DOHH2 (cell line): ENCODE measurements at regions not wholly inside any gene's neighbourhood (a gene's known extent, or its start where the extent isn't known, plus 50 kb on each side); places are given as distances from the start of the nearest gene placed in this dataset.

Source experiments
- H3F3A ChIP-seq: fragments of 200-600 bp; sonication (generic), shearing (Covaris generic); 2 replicates; pipeline ENCODE4 v1.6.0; 2016; ENCODE audit warnings: antibody characterized with exemption, mild to moderate bottlenecking; ENCODE audit not compliant: control insufficient read depth, insufficient read depth
- H3K27ac ChIP-seq: fragments of 200-600 bp; sonication (generic); 2 replicates; pipeline ENCODE4 v1.5.1; 2014; ENCODE audit warnings: low read depth, mild to moderate bottlenecking, low read length, moderate library complexity
- H3K27me3 ChIP-seq: fragments of 200-600 bp; sonication (generic); 2 replicates; pipeline ENCODE4 v1.6.1; 2014; ENCODE audit warnings: mild to moderate bottlenecking, low read length, mixed read lengths; ENCODE audit not compliant: control insufficient read depth
- H3K36me3 ChIP-seq: fragments of 200-600 bp; sonication (generic); 2 replicates; pipeline ENCODE4 v1.6.1; 2014; ENCODE audit warnings: mild to moderate bottlenecking, low read length, moderate library complexity, mixed read lengths; ENCODE audit not compliant: control insufficient read depth
- H3K4me1 ChIP-seq: fragments of 200-600 bp; sonication (generic); 2 replicates; pipeline ENCODE4 v1.6.1; 2014; ENCODE audit warnings: mild to moderate bottlenecking, low read length, mixed read lengths; ENCODE audit not compliant: control insufficient read depth
- H3K4me2 ChIP-seq: fragments of 200-600 bp; sonication (generic); 2 replicates; pipeline ENCODE4 v1.6.0; 2014; ENCODE audit warnings: mild to moderate bottlenecking, low read length, moderate library complexity
- H3K4me3 ChIP-seq: fragments of 200-600 bp; sonication (generic); 2 replicates; pipeline ENCODE4 v1.5.1; 2014; ENCODE audit warnings: mild to moderate bottlenecking, low read length, mixed read lengths
- H3K79me2 ChIP-seq: fragments of 200-600 bp; sonication (generic); 2 replicates; pipeline ENCODE4 v1.6.1; 2014; ENCODE audit warnings: mild to moderate bottlenecking, low read length, mixed read lengths; ENCODE audit not compliant: control insufficient read depth
- H3K9me2 ChIP-seq: fragments of 200-600 bp; sonication (generic); replicated peaks from 2 replicates; pipeline ENCODE4 v1.6.1; 2014; ENCODE audit warnings: mild to moderate bottlenecking, low read length, mixed read lengths; ENCODE audit not compliant: control insufficient read depth
- H3K9me3 ChIP-seq: fragments of 200-600 bp; sonication (generic); 2 replicates; pipeline ENCODE4 v1.6.1; 2014; ENCODE audit warnings: antibody characterized with exemption, low read length, mixed read lengths; ENCODE audit not compliant: control insufficient read depth, insufficient read depth
- H4K20me1 ChIP-seq: fragments of 200-600 bp; sonication (generic); 2 replicates; pipeline ENCODE4 v1.6.0; 2014; ENCODE audit warnings: low read depth, mild to moderate bottlenecking, antibody characterized with exemption, low read length, moderate library complexity; ENCODE audit not compliant: control insufficient read depth, insufficient read depth
- EZH2phosphoT487 ChIP-seq: fragments of 200-600 bp; sonication (generic); IDR thresholded peaks from 2 replicates; pipeline ENCODE4 v1.6.1; 2017; ENCODE audit warnings: borderline replicate concordance, mild to moderate bottlenecking, antibody characterized with exemption, low read length, moderate library complexity, mixed read lengths
- TF ChIP-seq, protein P1 (sequence below): fragments of 200-600 bp; sonication (generic); IDR thresholded peaks from one replicate; pipeline ENCODE4 v1.5.1; 2014; ENCODE audit warnings: antibody characterized with exemption, mild to moderate bottlenecking, low read depth, low read length; ENCODE audit not compliant: poor library complexity, severe bottlenecking

DNA sequence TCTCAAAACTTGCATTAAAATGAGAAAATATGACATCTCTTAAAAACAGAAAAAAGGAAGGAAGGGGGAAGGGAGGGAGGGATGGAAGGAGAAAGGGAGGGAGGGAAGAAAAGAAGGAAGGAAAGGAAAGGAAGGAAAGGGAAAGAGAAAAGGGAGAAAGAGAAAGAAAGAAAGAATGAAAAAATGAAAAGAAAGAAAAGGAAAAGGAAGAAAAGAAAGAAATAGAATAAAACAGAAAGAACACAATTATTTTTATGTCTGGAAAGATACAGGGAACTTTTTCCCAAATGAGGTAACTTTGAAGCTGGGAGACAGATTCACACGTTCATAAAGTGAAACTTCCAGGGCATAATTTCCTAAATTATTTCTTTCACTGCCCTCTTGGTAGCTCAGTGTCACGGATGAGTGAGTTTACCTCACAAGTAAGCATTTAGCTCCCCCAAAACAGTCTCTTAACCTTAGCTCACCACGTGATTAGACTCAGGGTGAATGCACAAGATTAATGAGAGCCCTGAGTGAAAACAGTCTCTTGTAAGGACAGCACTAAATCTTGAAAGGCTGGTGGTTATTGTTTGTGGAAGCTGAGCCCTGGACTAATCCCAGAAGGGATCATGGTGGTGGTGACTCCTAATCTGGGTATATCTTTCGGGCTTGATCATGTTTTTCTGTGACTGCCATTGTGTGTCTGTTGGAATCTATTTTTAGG is 74.1 kb upstream of the HDAC9 start:
- Histone ChIP-seq H3K27me3 (no peaks in the 10 kb centered on the region), H3K4me1 (peaks cover 10% of the 10 kb centered on the region), H3K9me3 (no peaks in the 10 kb centered on the region), H3K9me2 (no peaks in the 10 kb centered on the region), H3K27ac (no peak overlapping the region), H4K20me1 (no peaks in the 10 kb centered on the region), H3F3A (no peaks in the 10 kb centered on the region), H3K4me3 (no peak overlapping the region), H3K4me2 (no peak overlapping the region), H3K79me2 (no peaks in the 10 kb centered on the region), H3K36me3 (no peaks in the 10 kb centered on the region)
- TF ChIP-seq, protein P1, sequence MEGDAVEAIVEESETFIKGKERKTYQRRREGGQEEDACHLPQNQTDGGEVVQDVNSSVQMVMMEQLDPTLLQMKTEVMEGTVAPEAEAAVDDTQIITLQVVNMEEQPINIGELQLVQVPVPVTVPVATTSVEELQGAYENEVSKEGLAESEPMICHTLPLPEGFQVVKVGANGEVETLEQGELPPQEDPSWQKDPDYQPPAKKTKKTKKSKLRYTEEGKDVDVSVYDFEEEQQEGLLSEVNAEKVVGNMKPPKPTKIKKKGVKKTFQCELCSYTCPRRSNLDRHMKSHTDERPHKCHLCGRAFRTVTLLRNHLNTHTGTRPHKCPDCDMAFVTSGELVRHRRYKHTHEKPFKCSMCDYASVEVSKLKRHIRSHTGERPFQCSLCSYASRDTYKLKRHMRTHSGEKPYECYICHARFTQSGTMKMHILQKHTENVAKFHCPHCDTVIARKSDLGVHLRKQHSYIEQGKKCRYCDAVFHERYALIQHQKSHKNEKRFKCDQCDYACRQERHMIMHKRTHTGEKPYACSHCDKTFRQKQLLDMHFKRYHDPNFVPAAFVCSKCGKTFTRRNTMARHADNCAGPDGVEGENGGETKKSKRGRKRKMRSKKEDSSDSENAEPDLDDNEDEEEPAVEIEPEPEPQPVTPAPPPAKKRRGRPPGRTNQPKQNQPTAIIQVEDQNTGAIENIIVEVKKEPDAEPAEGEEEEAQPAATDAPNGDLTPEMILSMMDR = no peak
- no peak for TF ChIP-seq EZH2phosphoT487

DNA sequence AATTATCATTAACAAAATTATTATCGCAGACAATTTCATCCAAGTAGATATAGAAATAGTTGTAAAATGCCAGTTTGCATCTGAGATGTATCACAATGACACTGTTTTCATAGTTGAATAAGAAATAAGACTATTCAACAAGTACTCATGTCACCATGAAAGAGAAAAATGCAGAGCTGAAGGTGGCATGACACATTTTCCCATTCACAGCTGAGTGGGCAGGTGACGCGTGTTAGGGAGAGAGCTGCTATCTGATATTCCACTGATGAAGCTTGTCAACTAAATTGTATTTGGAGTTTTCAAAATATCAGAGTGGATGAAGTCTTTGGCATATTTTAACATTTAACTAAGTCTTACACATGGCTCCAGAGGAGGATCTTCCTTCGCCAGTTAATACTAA is 70.3 kb upstream of the HDAC9 start:
- no peaks in the 10 kb centered on the region for H3K9me3 ChIP-seq
- no peak overlapping the region for H3K4me2 ChIP-seq
- no peaks in the 10 kb centered on the region for H3K27me3 ChIP-seq
- H3K9me2 ChIP-seq = no peaks in the 10 kb centered on the region
- no peaks in the 10 kb centered on the region for H3F3A ChIP-seq
- TF ChIP-seq EZH2phosphoT487 = no peak
- TF ChIP-seq, protein P1 = no peak
- H3K79me2 ChIP-seq = no peaks in the 10 kb centered on the region
- peaks cover 10% of the 10 kb centered on the region for H3K4me1 ChIP-seq
- H4K20me1 ChIP-seq = no peaks in the 10 kb centered on the region
- H3K36me3 ChIP-seq = no peaks in the 10 kb centered on the region
- H3K27ac ChIP-seq = no peak overlapping the region
- H3K4me3 ChIP-seq = no peak overlapping the region

DNA sequence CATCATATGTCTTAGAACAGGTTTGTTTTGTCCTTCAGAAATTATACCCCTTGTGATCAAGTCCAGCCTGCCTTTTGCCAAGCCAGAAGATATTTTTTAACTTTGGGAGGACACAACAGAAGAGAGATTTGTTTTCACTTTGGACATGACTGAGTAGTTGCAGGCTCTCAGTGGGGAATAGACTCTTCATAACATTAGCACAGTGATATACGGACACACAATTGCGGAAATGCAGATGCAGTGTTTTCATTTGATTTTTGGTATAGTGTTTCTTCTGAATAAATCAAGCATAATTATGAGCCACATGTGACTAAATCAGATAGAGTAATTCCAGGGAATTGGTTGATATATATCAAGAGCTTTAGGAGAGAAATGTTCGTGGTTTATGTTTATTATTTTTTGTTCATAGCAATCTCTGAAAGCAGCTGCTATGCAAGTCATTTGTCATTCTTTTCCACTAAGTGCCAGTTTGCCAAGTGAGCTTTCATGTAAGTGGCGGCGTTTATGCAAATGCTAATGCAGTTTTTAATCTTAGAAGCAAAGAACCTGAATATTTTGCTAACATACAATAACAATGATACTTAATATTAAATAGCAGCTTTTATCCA is 69.6 kb upstream of the HDAC9 start:
- Histone ChIP-seq H3K9me3 (no peaks in the 10 kb centered on the region), H3K9me2 (no peaks in the 10 kb centered on the region), H4K20me1 (no peaks in the 10 kb centered on the region), H3K79me2 (no peaks in the 10 kb centered on the region), H3K27ac (no peak overlapping the region), H3K4me2 (no peak overlapping the region), H3F3A (no peaks in the 10 kb centered on the region), H3K27me3 (no peaks in the 10 kb centered on the region), H3K4me3 (no peak overlapping the region), H3K36me3 (no peaks in the 10 kb centered on the region), H3K4me1 (peaks cover 8% of the 10 kb centered on the region)
- TF ChIP-seq, protein P1 = no peak
- no peak for TF ChIP-seq EZH2phosphoT487
